GM18520 (cell line): ENCODE measurements at regions not wholly inside any gene's neighbourhood (a gene's known extent, or its start where the extent isn't known, plus 50 kb on each side); places are given as distances from the start of the nearest gene placed in this dataset.

Experiments used
- ATAC-seq: cut with Tn5 transposase; IDR thresholded peaks from one replicate; pipeline ENCODE4 v1.9.1; 2021; ENCODE audit not compliant: unreplicated experiment

DNA sequence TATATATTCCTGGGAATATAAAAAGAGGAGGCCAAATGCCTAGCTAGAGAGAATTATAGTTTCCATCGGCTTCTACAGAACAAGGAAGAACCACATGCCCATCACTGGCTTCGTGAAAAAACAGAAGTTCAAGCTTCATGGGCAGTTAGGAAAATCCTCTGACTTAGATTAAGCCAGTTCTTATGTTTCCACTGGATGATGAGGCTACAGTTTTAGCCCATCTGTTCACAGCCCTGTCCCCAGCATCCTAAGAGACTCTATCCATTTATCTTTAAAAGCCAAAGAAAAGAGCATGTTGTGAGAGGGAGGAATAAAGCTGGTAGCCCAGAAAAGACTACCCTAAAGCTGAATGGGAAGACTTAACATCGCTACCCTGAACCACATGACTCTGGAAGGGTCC, 285.5 kb upstream of the WWC1 start:
- ATAC-seq: no peak

DNA sequence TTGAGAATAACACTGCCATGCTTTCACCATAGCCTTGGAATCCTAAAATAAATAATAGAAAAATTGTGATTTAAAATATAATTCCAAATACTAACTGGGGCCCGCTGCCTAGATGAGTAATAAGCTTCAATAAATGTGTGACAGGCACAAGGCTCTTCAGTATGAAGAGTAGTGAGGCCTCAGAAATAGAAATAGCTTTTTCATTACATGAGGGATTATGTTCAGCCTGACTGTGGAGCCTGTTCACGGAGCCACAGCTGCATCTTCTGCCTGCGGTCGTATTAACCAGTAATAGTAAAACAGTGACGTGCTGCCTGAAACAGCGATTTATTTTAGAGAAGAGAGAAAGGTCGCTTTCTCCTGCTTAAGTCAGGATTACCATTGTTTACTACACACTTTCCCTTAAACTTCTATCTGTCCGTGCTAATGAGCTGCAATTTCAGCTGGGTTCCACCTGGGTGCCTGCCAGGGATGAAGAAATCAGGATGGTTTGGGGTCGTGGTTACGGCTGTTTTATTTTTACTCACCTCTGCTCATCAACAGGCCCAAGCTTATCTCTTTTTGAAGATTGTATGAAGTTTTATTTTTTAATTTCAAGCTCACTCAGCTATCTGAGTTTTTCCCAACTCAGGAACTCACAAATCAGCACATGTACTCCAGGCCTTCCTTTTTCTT, 284.9 kb upstream of the WWC1 start:
- ATAC-seq: no peak

DNA sequence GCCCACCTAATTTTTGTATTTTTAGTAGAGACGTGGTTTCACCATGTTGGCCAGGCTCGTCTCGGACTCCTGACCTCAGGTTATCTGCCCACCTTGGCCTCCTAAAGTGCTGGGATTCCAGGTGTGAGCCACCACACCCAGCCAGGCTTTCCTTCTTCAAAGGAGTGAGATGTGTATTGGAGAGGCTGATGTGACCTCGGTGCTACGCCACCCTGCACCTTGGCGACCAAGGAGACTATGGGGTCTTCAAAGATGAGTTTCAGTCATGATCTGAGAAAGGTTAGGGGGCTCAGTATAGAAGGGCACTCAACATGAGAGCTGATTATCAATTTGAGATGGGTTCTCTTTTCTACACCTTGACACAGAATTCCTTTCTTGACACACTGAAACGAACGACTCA, 284.2 kb upstream of the WWC1 start:
- ATAC-seq: no peak

DNA sequence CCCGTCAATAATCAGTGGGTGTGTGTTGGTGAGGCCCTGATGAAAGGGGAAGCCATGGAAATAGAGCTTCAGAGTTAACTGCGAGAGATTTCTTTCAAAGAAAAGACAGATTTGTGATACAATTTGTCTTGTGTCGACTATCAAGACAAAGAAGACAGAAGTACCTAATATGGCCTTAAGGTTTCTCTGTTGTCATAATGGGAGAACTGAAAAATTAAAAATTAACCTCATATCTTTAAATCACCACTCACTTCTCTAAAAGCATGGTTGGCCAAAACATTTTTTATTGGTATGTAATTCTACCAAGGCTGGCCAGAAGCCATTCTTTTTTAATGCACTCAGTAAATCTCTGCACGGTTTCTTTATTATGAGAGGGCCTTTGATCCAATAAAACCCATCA, 282.9 kb upstream of the WWC1 start:
- no peak for ATAC-seq

DNA sequence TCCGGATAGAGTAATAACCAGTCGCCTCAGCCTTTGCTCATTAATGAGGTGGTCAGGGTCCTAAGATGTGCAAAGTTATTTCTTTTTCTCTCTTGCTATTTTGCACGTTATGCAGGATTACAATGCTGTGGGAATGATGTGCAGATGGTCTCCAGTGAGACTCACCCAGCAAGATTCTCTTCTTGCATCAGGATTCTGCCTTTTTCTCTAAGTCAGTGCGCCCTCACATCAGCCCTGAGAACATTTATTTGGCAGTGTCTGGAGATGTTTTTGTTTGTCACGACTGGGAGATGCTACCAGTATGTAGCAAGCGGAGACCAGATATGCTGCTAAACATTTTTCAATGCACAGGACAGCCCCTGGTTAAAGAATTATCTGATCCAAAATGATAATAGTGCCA, 280.3 kb upstream of the WWC1 start:
- ATAC-seq: no peak

DNA sequence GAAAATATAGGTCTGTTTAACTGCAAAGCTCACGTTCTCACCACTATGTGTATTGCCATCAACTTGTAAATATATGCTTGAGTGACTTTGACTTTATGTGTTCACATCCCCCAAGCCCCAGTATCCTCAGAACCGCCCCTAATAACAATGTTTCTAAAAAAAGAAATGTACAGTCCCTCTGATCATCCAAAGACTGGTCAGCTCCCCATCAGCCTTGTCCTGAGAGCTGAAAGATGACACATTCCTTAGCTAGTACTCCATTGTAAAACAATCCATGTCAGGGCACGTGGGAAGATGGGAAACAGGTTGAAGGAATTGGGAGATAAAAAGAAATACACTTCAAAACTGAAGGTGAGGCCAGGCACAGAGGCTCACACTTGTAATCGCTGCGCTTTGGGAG, 279.4 kb upstream of the WWC1 start:
- no peak for ATAC-seq

DNA sequence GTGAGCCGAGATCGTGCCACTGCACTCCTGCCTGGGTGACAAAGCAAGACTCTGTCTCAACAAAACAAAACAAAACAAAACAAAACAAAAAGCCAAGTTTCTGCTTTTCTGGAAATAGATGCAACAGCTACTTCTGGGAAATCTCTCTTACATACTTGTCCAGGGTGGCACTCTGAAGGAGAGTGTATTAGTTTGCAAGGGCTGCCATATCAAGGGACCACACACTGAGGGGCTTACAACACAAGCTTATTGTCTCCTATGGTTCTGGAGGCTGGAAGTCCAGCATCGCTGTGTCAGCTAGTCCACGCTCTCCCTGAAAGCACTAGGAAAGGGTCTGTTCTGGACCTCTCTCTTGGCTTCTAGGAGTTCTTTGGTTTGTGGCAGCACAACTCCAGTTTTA, 277.9 kb upstream of the WWC1 start:
- ATAC-seq: no peak

DNA sequence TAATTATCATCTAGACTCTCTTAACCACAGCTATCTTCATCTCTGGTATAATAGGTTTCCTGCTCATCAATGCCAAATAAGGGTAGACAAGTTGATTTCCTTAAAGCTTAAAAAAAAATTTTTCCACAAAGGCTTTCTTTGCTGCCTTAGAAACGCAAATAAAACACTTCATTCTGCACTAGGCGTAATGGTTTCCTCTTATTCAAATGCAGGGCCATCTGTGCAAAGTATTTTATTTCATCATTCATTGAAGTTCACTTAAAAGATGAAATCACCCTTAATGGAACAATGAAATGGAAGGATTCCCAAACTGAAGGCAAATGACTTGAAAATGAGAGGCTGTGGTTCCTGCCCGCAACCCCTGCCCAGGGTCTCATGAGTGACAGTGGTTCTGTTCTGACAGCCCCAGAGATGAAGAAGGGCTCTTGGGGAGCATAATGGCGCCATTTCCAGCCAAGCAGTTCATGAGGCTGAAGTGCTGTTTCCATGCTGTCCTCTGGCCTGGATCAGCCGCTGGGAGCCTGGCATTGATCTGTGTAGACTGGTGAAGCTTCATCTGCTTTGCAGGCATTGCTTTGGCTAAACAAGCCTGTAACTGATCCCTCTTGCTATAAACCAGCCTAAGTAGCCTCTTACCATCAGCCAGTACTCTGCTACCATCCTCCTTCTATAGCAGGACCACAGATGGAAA, 276.9 kb upstream of the WWC1 start:
- no peak for ATAC-seq

GRCh38 chr5:168015506-168015905, 275.9 kb upstream of the WWC1 start:
- no peak for ATAC-seq

GRCh38 chr5:168017313-168017712, 274.1 kb upstream of the WWC1 start:
- ATAC-seq: no peak

GRCh38 chr5:168019143-168019542, 272.3 kb upstream of the WWC1 start:
- ATAC-seq: no peak

GRCh38 chr5:168020542-168021294, 270.7 kb upstream of the WWC1 start:
- ATAC-seq: no peak

- no peak for ATAC-seq
Observed at GRCh38 chr5:168022446-168023169, 268.8 kb upstream of the WWC1 start.

GRCh38 chr5:168023191-168023590, 268.3 kb upstream of the WWC1 start:
- ATAC-seq: no peak

DNA sequence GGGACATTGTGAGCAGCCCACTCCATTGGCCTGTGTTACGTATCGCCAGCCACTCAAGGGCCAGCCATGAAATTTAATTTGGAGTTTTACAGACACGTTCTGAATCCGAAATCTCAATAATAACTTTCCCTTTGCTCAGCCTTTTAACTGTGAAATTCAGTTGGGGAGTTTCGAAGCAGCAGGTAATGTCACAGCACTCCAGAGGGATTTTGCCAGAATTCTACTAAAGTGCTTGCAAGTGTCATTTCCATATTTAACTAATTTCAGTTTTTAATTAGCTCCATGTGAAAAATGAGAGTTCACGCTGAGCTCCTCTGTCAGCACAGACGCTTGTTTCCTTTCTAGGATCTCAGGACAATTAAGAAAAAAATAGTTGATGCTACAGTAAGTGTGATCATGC, 267.1 kb upstream of the WWC1 start:
- no peak for ATAC-seq

- ATAC-seq: no peak
Observed at GRCh38 chr5:168027007-168027406, 264.4 kb upstream of the WWC1 start.

- ATAC-seq: no peak
Observed at GRCh38 chr5:168030912-168031311, 260.5 kb upstream of the WWC1 start.

DNA sequence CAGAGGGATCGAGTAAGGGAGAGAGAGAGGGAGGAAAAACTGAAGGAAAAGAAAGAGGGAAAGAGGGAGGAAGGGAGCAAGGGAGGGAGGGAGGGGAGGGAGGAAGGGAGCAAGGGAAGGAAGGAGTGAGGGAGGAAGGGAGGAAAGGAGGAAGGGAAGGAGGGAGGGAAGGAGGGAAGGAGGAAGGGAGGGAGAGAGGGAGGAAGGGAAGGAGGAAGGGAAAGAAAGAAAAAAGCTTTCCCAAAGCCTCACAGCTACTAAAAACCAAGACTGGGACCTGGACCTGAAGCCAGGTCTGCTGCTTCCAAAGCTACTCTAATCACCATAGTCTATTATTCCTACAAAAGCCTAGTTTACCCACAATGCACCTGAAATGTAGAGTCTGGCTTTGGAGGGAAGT, 259.8 kb upstream of the WWC1 start:
- ATAC-seq: no peak

- no peak for ATAC-seq
Observed at GRCh38 chr5:168039039-168039438, 252.4 kb upstream of the WWC1 start.

DNA sequence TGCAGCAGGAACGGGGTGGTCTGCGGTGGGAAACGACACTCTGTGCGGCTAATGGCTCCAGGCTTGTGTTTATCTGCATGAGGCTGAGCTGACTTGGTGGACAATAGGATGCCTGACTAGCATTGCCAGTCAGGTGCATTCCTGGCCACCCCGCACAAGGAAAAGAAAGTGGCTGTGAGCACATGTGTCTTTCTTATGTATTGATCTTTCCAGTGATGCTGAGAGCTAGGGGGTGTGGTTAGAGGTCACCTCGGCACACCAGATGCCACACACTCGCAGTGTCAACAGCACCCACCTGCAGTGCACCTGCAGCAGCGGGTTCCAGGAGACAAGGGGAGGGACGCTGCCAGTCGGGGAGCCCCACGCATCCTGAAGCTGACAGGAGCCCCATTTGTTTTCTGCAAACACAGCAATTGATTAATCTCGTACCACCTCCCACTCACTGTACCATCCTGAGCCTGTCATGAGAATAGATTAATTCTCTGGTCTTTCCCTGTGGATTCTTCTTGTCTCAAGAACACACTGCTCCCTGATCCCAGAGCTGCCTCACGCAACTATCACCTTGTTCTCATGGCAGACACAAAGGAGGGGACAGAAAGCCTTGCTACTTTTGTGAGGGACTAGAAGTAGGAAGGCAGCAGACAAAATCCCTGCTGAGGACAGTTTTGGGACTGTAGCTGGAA, 251.7 kb upstream of the WWC1 start:
- ATAC-seq: no peak

GRCh38 chr5:168041583-168041982, 249.9 kb upstream of the WWC1 start:
- ATAC-seq: no peak
